ENCODE measurements at regions not wholly inside any gene's neighbourhood (a gene's known extent, or its start where the extent isn't known, plus 50 kb on each side); places are given as distances from the start of the nearest gene placed in this dataset.
"Not testable (repeated sequence)": the region's sequence is repeated elsewhere in the genome, so short reads cannot be mapped to it uniquely, and the experiment has no call there.

- TF ChIP-seq, protein P1, sequence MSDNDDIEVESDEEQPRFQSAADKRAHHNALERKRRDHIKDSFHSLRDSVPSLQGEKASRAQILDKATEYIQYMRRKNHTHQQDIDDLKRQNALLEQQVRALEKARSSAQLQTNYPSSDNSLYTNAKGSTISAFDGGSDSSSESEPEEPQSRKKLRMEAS (IDR thresholded peaks at IDR 0.05; ENCODE audit: low read depth, low read length): no peak
- TF ChIP-seq MYC (IDR thresholded peaks at IDR 0.05; ENCODE audit: insufficient read depth, insufficient read length, insufficient replicate concordance, low read length, severe bottlenecking) (no peak), NR2C2 (IDR thresholded peaks at IDR 0.05; ENCODE audit: borderline replicate concordance, control insufficient read depth, insufficient read length, low read depth) (no peak), POLR2A (IDR thresholded peaks at IDR 0.05; ENCODE audit: low read depth, low read length) (no peak), TCF7 (IDR thresholded peaks at IDR 0.05; ENCODE audit: borderline replicate concordance) (no peak), BHLHE40 (IDR thresholded peaks at IDR 0.05; ENCODE audit: borderline replicate concordance in 1 of 2, low read depth in 2 of 2, low read length in 1 of 2) (no peak), CEBPB (IDR thresholded peaks at IDR 0.05; ENCODE audit: borderline replicate concordance in 1 of 2, low read depth in 2 of 2, low read length in 2 of 2) (no peak), GATAD2B (conservative IDR thresholded peaks at IDR 0.05; ENCODE audit: low read depth) (no peak), CREM (IDR thresholded peaks at IDR 0.05; ENCODE audit: low read depth) (no peak), EED (IDR thresholded peaks at IDR 0.05; ENCODE audit: low read depth) (no peak), ZNF622 (IDR thresholded peaks at IDR 0.05) (no peak), FOS (IDR thresholded peaks at IDR 0.05; ENCODE audit: borderline replicate concordance, extremely low read depth, insufficient read length) (no peak)
These were observed 135.3 kb downstream of the RTP5 start (continued) for GRCh38 chr2:242004902-242005230.

DNA sequence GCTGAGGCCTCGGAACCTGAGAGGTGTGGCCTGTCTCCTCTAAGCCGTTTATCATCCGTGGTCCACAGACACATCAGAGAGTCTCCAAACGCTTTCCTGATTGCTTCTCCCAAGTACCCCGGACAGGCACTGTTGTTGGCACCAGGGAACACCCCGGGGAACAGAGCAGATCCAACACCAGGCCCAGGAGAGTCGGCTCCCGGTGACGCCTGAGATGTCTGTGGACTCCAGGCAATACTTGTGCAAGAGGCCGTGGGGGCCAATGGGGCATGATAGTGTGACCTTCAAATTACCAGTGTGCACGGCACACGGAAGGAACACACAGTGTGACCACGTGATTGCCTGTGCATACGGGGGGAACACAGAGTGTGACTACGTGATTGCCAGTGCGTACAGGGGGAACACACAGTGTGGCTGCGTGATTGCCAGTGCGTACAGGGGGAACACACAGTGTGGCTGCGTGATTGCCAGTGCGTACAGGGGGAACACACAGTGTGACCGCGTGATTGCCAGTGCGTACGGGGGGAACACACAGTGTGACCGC lies 136.6 kb downstream of the RTP5 start:
- RAD21 ChIA-PET (ENCODE audit: unreplicated experiment); ATAC-seq; H3K9ac ChIP-seq (ENCODE audit: control insufficient read depth, insufficient read depth, low read length); H4K20me1 ChIP-seq (ENCODE audit: control insufficient read depth, insufficient read depth); H3K27ac ChIP-seq (ENCODE audit: control insufficient read depth, insufficient read depth); H3K27me3 ChIP-seq (replicated peaks in 1 of 2; ENCODE audit: control insufficient read depth in 2 of 2, insufficient read depth in 2 of 2, low read length in 1 of 2); H2AFZ ChIP-seq (ENCODE audit: control insufficient read depth, low read depth, low read length); H3K79me2 ChIP-seq (ENCODE audit: control insufficient read depth, insufficient read depth, low read length); BruUV-seq (replicated peaks); POLR2A ChIA-PET; H3K4me1 ChIP-seq (ENCODE audit: control insufficient read depth, insufficient read depth, low read length); H3K36me3 ChIP-seq (ENCODE audit: control insufficient read depth in 2 of 2, insufficient read depth in 2 of 2, low read length in 1 of 2); DNase-seq (ENCODE audit: low read depth, low spot score); H3K4me2 ChIP-seq (ENCODE audit: control insufficient read depth, insufficient read depth); H3K4me3 ChIP-seq; CTCF ChIA-PET; SMC1A ChIA-PET (ENCODE audit: uncharacterized antibody, unreplicated experiment); FAIRE-seq; in situ Hi-C loops (cut with MboI); H3K9me3 ChIP-seq (replicated peaks; ENCODE audit: control insufficient read depth, insufficient read depth, low read length); intact Hi-C loops (cut with micrococcal nuclease; ENCODE audit: unreplicated experiment): not testable (repeated sequence)
- WGBS (ENCODE audit: insufficient coverage, insufficient replicate concordance, low lambda C conversion rate, missing lambda C conversion rate): 74% methylated on average over 25 of the region's 25 CpGs

GRCh38 chr2:242008908-242009307 lies 139.4 kb downstream of the RTP5 start:
- POLR2A ChIA-PET; DNase-seq (ENCODE audit: low read depth, low spot score); in situ Hi-C loops (cut with MboI); H3K36me3 ChIP-seq (ENCODE audit: control insufficient read depth in 2 of 2, insufficient read depth in 2 of 2, low read length in 1 of 2); CTCF ChIA-PET; H3K4me2 ChIP-seq (ENCODE audit: control insufficient read depth, insufficient read depth); RAD21 ChIA-PET (ENCODE audit: unreplicated experiment); ATAC-seq; H4K20me1 ChIP-seq (ENCODE audit: control insufficient read depth, insufficient read depth); BruUV-seq (replicated peaks); H3K9ac ChIP-seq (ENCODE audit: control insufficient read depth, insufficient read depth, low read length); intact Hi-C loops (cut with micrococcal nuclease; ENCODE audit: unreplicated experiment); H3K27ac ChIP-seq (ENCODE audit: control insufficient read depth, insufficient read depth); SMC1A ChIA-PET (ENCODE audit: uncharacterized antibody, unreplicated experiment); FAIRE-seq; H2AFZ ChIP-seq (ENCODE audit: control insufficient read depth, low read depth, low read length); H3K4me1 ChIP-seq (ENCODE audit: control insufficient read depth, insufficient read depth, low read length); H3K4me3 ChIP-seq; H3K27me3 ChIP-seq (replicated peaks in 1 of 2; ENCODE audit: control insufficient read depth in 2 of 2, insufficient read depth in 2 of 2, low read length in 1 of 2); H3K9me3 ChIP-seq (replicated peaks; ENCODE audit: control insufficient read depth, insufficient read depth, low read length); H3K79me2 ChIP-seq (ENCODE audit: control insufficient read depth, insufficient read depth, low read length): not testable (repeated sequence)
- WGBS (ENCODE audit: insufficient coverage, insufficient replicate concordance, low lambda C conversion rate, missing lambda C conversion rate): 77% methylated on average over 6 of the region's 24 CpGs
